OCI-LY1 (cell line): ENCODE measurements at regions not wholly inside any gene's neighbourhood (a gene's known extent, or its start where the extent isn't known, plus 50 kb on each side); places are given as distances from the start of the nearest gene placed in this dataset.

ENCODE experiments used
- H2AFZ ChIP-seq: fragments of 200-600 bp; sonication (generic), shearing (Covaris generic); 2 replicates; pipeline ENCODE4 v1.6.0; 2014; ENCODE audit warnings: antibody characterized with exemption, mild to moderate bottlenecking, low read length
- H3F3A ChIP-seq: fragments of 200-600 bp; sonication (generic), shearing (Covaris generic); 2 replicates; pipeline ENCODE4 v1.6.0; 2014; ENCODE audit warnings: mild to moderate bottlenecking, antibody characterized with exemption, low read length, moderate library complexity; ENCODE audit not compliant: insufficient read depth
- H3K27ac ChIP-seq: fragments of 200-600 bp; sonication (generic); 2 replicates; pipeline ENCODE4 v1.5.1; 2014; ENCODE audit warnings: low read length, mixed run types, mild to moderate bottlenecking, low read depth; ENCODE audit not compliant: poor library complexity, severe bottlenecking
- H3K27me3 ChIP-seq: fragments of 200-600 bp; sonication (generic); 2 replicates; pipeline ENCODE4 v1.6.0; 2014; ENCODE audit warnings: antibody characterized with exemption, mild to moderate bottlenecking, low read length, moderate library complexity; ENCODE audit not compliant: insufficient read depth
- H3K36me3 ChIP-seq: fragments of 200-600 bp; sonication (generic); 2 replicates; pipeline ENCODE4 v1.6.1; 2014; ENCODE audit warnings: mild to moderate bottlenecking, antibody characterized with exemption, low read length, moderate library complexity, mixed read lengths; ENCODE audit not compliant: insufficient read depth
- H3K4me1 ChIP-seq: fragments of 200-600 bp; sonication (generic); 2 replicates; pipeline ENCODE4 v1.5.1; 2014; ENCODE audit warnings: mild to moderate bottlenecking, low read length, moderate library complexity; ENCODE audit not compliant: insufficient read depth, severe bottlenecking
- H3K4me2 ChIP-seq: fragments of 200-600 bp; sonication (generic), shearing (Covaris generic); 2 replicates; pipeline ENCODE4 v1.6.1; 2014; ENCODE audit warnings: low read length
- H3K4me3 ChIP-seq: fragments of 200-600 bp; sonication (generic); 2 replicates; pipeline ENCODE4 v1.5.1; 2014; ENCODE audit warnings: low read length, low read depth, mild to moderate bottlenecking, mixed read lengths; ENCODE audit not compliant: poor library complexity, severe bottlenecking
- H3K79me2 ChIP-seq: fragments of 200-600 bp; shearing (Covaris generic); 2 replicates; pipeline ENCODE4 v1.6.1; 2016; ENCODE audit warnings: mixed run types, low read length, mixed read lengths; ENCODE audit not compliant: insufficient read depth
- H3K9ac ChIP-seq: fragments of 200-600 bp; sonication (generic), shearing (Covaris generic); 2 replicates; pipeline ENCODE4 v1.6.1; 2014; ENCODE audit warnings: mild to moderate bottlenecking, low read length, mixed read lengths
- H3K9me2 ChIP-seq: fragments of 200-600 bp; sonication (generic), shearing (Covaris generic); 2 replicates; pipeline ENCODE4 v1.6.1; 2014; ENCODE audit warnings: low read depth, mild to moderate bottlenecking, low read length, mixed read lengths
- H3K9me3 ChIP-seq: fragments of 200-600 bp; shearing (Covaris generic); 2 replicates; pipeline ENCODE4 v1.6.1; 2014; ENCODE audit warnings: low read length, mixed read lengths
- H4K20me1 ChIP-seq: fragments of 200-600 bp; sonication (generic), shearing (Covaris generic); 2 replicates; pipeline ENCODE4 v1.6.0; 2016; ENCODE audit warnings: mild to moderate bottlenecking, low read length; ENCODE audit not compliant: insufficient read depth
- EZH2 ChIP-seq: fragments of 200-600 bp; sonication (generic), shearing (Covaris generic); IDR thresholded peaks from 2 replicates; pipeline ENCODE4 v1.8.0; 2017; ENCODE audit warnings: borderline replicate concordance, mixed run types, mild to moderate bottlenecking, antibody characterized with exemption, low read length, moderate library complexity, mixed read lengths
- TF ChIP-seq, protein P1 (sequence below): fragments of 200-600 bp; sonication (generic), shearing (Covaris generic); IDR thresholded peaks from 2 replicates; pipeline ENCODE4 v1.5.1; 2017; ENCODE audit warnings: mild to moderate bottlenecking, antibody characterized with exemption, low read length, moderate library complexity, mixed read lengths

DNA sequence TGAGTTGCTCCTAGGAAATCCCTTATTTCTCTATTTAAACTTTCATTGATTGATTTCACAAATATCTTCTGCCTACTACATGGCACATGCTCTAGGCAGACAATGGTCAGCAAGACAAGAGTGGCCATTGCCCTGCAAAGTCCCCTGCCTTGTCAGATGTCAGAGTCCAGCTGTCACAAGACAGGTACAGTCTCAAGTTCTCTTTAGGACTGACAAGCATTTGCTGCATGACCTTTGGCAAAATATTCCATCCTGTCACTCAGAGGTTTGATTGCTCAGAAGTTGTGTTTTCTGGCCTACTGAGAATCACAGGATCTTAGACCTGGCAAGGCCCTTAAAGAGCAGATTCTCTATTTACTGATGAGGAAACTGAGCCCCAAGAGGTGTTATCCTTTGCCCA lies 322.3 kb upstream of the NFE2L3 start:
- H3K9me3 ChIP-seq = no peaks in the 10 kb centered on the region
- no peaks in the 10 kb centered on the region for H3K27me3 ChIP-seq
- H3K4me3 ChIP-seq = no peak overlapping the region
- TF ChIP-seq EZH2 = no peak
- TF ChIP-seq, protein P1, sequence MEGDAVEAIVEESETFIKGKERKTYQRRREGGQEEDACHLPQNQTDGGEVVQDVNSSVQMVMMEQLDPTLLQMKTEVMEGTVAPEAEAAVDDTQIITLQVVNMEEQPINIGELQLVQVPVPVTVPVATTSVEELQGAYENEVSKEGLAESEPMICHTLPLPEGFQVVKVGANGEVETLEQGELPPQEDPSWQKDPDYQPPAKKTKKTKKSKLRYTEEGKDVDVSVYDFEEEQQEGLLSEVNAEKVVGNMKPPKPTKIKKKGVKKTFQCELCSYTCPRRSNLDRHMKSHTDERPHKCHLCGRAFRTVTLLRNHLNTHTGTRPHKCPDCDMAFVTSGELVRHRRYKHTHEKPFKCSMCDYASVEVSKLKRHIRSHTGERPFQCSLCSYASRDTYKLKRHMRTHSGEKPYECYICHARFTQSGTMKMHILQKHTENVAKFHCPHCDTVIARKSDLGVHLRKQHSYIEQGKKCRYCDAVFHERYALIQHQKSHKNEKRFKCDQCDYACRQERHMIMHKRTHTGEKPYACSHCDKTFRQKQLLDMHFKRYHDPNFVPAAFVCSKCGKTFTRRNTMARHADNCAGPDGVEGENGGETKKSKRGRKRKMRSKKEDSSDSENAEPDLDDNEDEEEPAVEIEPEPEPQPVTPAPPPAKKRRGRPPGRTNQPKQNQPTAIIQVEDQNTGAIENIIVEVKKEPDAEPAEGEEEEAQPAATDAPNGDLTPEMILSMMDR = no peak
- H3K9me2 ChIP-seq = no peaks in the 10 kb centered on the region
- H3K36me3 ChIP-seq = no peaks in the 10 kb centered on the region
- no peak overlapping the region for H2AFZ ChIP-seq
- no peaks in the 10 kb centered on the region for H3K4me1 ChIP-seq
- H3K4me2 ChIP-seq = no peak overlapping the region
- no peaks in the 10 kb centered on the region for H3K79me2 ChIP-seq
- no peak overlapping the region for H3K27ac ChIP-seq
- no peaks in the 10 kb centered on the region for H3F3A ChIP-seq
- no peak overlapping the region for H3K9ac ChIP-seq
- H4K20me1 ChIP-seq = no peaks in the 10 kb centered on the region

DNA sequence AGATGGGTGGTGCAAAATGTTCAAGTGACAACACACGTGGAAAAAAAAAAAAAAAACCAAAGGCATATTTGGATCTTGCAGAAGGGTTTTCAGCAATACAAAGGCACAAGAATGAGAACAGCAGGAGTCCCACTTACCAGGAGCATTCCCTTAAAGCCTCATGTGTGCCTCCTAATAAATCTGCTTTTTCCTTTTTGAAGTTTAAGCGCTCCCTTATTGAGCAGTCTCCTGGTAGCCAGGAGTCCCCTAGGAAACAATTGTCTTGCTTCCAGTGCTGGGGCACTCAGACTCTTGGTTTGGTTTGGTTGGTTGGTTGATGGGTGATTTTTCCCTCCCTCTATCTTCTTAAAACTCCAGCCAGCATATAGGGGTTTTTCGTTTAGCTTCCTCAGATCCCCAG lies 321.8 kb upstream of the NFE2L3 start:
- Histone ChIP-seq H3F3A (no peaks in the 10 kb centered on the region), H3K27me3 (no peaks in the 10 kb centered on the region), H3K36me3 (no peaks in the 10 kb centered on the region), H3K27ac (no peak overlapping the region), H3K79me2 (no peaks in the 10 kb centered on the region), H3K9me2 (no peaks in the 10 kb centered on the region), H3K4me1 (no peaks in the 10 kb centered on the region), H3K4me2 (no peak overlapping the region), H3K9me3 (no peaks in the 10 kb centered on the region), H2AFZ (no peak overlapping the region), H3K9ac (no peak overlapping the region), H4K20me1 (no peaks in the 10 kb centered on the region), H3K4me3 (no peak overlapping the region)
- TF ChIP-seq, protein P1 = no peak
- no peak for TF ChIP-seq EZH2

DNA sequence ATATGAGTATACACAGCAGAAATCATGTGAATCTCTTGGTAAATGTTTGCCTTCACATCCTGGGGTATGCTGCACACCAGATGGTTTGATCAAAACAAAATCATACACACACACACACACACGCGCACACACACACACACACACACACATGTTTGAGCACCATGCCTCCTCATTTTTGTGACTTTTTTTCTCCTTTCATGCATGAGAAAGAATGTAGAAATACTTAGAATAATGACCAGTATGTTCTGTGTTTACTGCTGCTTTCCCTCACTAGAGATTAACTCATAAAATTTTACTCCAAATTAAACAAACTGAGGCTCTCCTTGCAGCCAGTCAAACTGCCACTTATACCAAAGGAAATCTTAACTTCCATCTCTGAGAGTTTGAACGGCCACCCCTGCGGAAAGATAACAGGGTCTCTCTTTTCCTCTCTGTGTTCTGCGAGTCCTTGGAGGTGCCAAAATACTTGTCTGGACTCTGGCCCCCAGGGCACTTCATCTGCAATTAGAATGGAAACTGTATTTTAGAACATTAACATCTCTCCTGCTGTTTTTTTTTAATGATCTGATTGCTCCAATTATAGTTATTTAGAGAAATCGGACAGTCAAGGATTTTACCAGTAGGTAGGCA lies 320.8 kb upstream of the NFE2L3 start:
- Histone ChIP-seq H3K9ac (no peak overlapping the region), H4K20me1 (no peaks in the 10 kb centered on the region), H3K27me3 (no peaks in the 10 kb centered on the region), H3K79me2 (no peaks in the 10 kb centered on the region), H3K4me2 (no peak overlapping the region), H3F3A (no peaks in the 10 kb centered on the region), H3K4me1 (no peaks in the 10 kb centered on the region), H3K27ac (no peak overlapping the region), H3K9me2 (no peaks in the 10 kb centered on the region), H3K4me3 (no peak overlapping the region), H2AFZ (no peak overlapping the region), H3K36me3 (no peaks in the 10 kb centered on the region), H3K9me3 (no peaks in the 10 kb centered on the region)
- TF ChIP-seq, protein P1 = no peak
- TF ChIP-seq EZH2 = no peak
